ENCODE measurements at regions not wholly inside any gene's neighbourhood (a gene's known extent, or its start where the extent isn't known, plus 50 kb on each side); places are given as distances from the start of the nearest gene placed in this dataset.
"Not testable (repeated sequence)": the region's sequence is repeated elsewhere in the genome, so short reads cannot be mapped to it uniquely, and the experiment has no call there.

DNA sequence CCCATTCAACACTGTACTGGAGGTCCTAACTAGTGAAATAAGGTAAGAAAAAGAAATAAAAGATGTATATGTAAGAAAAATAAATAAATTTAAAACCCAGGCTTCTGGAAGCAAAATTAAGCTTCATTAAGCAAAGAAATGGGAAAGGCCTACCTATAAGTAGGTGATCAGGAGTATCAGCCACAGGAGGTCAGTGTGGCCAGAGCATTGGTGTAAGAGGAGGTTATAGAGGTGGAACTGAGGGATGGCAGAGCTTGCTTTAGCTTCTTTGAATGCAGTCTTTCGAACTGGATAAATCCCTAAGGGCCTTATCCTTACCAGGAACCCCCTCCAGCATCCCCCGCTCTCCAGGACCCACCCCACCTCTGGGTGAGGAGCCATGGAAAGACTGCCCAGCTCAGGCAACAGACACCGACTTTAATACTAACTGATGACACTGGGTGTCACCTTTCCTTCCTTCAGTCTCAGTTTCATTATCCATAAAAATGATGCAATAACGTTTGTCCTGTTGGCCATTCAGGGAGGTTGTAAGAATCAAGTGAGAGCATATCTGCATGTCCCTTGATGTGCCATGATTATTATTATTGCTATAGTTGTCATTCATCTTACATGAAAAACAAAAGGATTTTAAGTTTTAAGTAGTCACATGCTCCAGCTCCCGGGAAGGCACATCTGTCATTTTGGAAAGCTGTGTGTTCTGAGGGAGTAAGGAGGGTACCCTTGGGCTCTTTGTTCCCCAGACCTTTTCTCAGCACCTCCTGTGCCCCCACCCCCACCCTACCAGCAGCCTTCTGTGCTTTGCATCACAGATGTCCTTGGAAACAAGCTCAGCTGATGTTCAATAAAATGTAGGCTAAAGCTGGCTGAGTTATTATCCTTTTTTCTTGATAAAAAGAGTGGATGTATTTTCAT, 50.8 kb upstream of the CTNNA1 start:
- no peak for DNase-seq (ENCODE audit: low read depth)

DNA sequence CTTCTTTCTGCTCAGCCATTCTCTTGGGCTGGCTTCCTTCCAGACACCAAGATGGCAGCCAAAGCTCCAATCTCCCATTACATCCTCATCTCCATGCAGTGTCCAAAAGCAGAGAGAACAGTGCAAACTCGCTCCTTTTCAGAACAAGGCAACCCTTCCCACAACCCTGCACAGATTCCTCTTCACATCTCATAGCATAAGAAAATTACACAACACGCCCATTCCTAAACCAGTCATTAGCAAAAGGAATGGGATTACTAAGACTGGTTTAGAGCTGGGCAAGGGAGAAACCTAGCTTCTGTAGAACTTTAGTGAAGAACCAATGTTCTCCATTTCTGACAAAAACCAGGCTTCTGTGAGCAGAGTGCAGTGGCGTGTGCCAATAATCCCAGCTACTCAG, 51.5 kb upstream of the CTNNA1 start:
- no peak for DNase-seq (ENCODE audit: low read depth)

GRCh38 chr5:138700581-138701362, 52.5 kb upstream of the CTNNA1 start:
- DNase-seq (ENCODE audit: low read depth): no peak

DNA sequence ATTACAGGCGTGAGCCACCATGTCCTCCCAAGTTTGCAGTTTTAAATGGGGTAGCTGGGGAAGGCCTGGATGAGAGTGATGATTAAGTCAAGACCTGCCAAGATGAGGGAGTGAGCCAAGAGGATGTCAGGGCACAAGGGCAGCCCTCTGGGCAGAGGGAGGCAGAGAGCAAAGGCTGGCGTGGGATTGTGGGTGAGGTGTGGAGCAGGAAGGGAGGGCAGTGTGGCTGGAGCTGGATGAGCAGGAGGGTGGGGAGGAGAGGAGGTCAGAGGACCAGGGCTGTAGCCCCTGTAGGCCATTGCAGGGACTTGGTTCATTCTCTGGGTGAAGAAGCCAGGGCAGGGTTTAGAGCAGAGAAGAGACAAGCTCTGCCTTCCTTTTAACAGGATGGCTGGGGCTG, 53.7 kb upstream of the CTNNA1 start:
- DNase-seq (ENCODE audit: low read depth): no peak

DNA sequence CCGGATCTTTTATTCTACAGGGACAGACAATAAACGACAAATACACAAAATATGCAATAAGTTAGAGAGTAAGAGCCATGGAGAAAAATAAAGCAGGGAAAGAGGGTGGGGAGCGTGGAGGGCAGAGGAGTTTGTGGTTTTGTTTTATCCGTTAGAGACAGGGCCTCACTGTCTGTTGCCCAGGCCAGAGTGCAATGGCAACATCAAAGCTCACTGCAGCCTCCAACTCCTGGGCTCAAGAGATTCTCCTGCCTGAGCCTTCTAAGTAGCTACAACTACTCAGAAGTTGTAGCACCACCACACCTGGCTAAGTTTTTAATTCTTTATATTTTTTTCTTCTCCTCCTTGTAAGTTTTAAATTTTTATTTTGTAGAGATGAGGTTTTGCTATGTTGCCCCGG, 54.5 kb upstream of the CTNNA1 start:
- DNase-seq (ENCODE audit: low read depth): no peak

GRCh38 chr5:138697720-138698360, 55.4 kb upstream of the CTNNA1 start:
- no peak for DNase-seq (ENCODE audit: low read depth)

GRCh38 chr5:138696501-138696900, 56.7 kb upstream of the CTNNA1 start:
- DNase-seq (ENCODE audit: low read depth): no peak

GRCh38 chr5:138695781-138696180, 57.4 kb upstream of the CTNNA1 start:
- no peak for DNase-seq (ENCODE audit: low read depth)

- DNase-seq (ENCODE audit: low read depth): no peak
Measured at GRCh38 chr5:138694146-138694545, 59.1 kb upstream of the CTNNA1 start.

- DNase-seq (ENCODE audit: low read depth): no peak
Measured at GRCh38 chr5:138692370-138692769, 60.9 kb upstream of the CTNNA1 start.

GRCh38 chr5:138686668-138687067, 66.6 kb upstream of the CTNNA1 start:
- DNase-seq (ENCODE audit: low read depth): no peak

DNA sequence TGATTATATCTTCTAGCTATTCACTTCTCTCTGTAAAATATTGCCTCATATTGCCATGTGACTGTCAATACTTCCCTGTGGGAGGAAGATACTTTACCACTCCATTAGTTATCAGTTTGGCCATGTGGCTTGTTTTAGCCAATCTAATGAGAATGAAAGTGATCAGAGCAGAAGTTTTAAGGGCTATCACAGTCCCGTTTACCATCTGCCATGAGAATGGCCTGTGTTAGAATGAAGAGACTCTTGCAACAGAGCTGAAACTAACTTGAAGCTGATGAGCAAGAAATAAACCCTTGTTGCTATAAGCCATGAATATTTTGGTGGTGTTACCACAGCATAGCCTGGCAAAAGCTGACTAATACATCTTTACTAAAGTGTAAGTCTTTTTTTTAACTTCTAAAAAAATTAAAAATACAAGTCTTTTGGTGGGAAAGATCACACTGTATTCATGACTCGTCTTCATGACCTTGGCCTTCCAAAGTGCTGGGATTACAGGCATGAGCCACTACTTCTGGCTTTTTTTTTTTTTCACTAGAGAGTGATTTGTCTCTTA, 68.0 kb upstream of the CTNNA1 start:
- DNase-seq (ENCODE audit: low read depth): no peak

- not testable (repeated sequence) for DNase-seq (ENCODE audit: low read depth)
Measured at GRCh38 chr5:138682462-138682861, 70.8 kb upstream of the CTNNA1 start.

GRCh38 chr5:138678826-138679225, 74.4 kb upstream of the CTNNA1 start:
- DNase-seq (ENCODE audit: low read depth): not testable (repeated sequence)

DNA sequence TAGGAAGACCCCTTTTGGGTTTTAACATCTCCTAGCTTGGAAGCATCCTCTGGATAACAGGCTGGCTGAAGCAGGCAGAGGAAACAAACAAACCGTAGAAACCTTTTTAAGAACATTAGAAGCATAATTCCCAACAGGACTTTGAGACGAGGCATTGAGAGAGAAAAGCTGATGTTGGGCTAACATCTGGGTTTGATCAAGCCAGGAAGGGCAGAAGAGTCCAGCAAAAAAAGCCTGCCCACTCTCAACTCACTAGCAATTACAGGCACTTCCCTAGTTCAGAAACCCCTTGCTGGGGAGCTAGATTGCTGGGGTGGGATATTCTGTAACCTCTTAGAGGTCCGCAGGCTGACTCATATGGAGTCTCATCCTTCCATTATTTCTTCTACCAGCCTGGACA, 75.4 kb upstream of the CTNNA1 start:
- DNase-seq (ENCODE audit: low read depth): no peak

GRCh38 chr5:138676556-138677193, 76.5 kb upstream of the CTNNA1 start:
- DNase-seq (ENCODE audit: low read depth): no peak

DNA sequence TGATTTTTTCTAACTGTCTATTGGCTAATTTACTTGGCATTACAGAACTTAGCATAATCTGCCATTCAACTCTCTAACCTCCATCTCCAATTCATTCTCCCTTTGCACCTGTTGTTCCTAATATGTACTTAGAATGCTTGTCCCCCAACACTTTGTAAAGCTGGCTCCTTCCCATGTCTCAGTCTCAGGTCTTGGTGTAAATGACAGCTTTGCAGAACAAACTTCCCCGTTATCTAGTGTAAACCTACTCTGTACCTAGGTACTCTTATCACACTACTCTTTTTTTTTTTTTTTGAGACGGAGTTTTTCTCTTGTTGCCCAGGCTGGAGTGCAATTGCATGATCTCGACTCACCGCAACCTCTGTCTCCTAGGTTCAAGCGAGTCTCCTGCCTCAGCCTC, 77.2 kb upstream of the CTNNA1 start:
- DNase-seq (ENCODE audit: low read depth): no peak

GRCh38 chr5:138668451-138669380, 84.5 kb upstream of the CTNNA1 start:
- no peak for DNase-seq (ENCODE audit: low read depth)

DNA sequence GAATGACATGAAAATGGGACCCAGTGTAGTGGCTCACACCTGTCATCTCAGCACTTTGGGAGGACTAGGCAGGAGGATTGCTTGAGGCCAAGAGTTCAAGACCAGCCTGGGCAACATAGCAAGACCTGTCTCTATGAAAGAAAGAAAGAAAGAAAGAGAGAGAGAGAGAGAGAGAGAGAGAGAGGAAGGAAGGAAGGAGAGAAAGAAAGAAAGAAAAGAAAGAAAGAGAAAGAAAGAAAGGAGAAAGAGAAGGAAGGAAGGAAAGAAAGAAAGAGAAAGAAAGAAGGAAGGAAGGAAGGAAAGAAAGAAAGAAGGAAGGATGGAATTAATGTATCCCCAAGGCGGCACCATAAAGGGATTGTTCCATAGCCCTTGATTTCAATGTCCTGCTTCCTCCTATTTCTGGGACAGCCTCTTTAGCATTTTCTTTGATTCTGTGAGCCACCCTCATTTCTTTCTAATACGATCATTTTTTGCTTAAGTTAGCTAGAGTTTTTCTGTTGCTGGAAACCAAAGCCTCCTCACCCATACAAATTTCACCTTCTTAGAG, 85.4 kb upstream of the CTNNA1 start:
- DNase-seq (ENCODE audit: low read depth): not testable (repeated sequence)

GRCh38 chr5:138666226-138666742, 86.9 kb upstream of the CTNNA1 start:
- DNase-seq (ENCODE audit: low read depth): no peak

Measured in stimulated activated CD8-positive, alpha-beta memory T cell treated with anti-CD3 and anti-CD28 coated beads, Interleukin-4, amount 100 ng/mL, for 24 hours (primary cell).